WI38 (cell line): ENCODE measurements at regions not wholly inside any gene's neighbourhood (a gene's known extent, or its start where the extent isn't known, plus 50 kb on each side); places are given as distances from the start of the nearest gene placed in this dataset.

ENCODE experiments used
- H3K4me3 ChIP-seq: 2 replicates; pipeline ENCODE4 v1.5.1; 2011; ENCODE audit warnings: low read depth, mild to moderate bottlenecking, control low read depth, low read length
- CTCF ChIP-seq: IDR thresholded peaks from 2 replicates; pipeline ENCODE4 v1.5.1; 2012; ENCODE audit warnings: low read depth, mild to moderate bottlenecking, control low read depth, low read length

- no peak overlapping the region for H3K4me3 ChIP-seq
- TF ChIP-seq CTCF = no peak
These were observed 145.7 kb upstream of the NUDT6 start for GRCh38 chr4:123068081-123068480.

GRCh38 chr4:123072060-123072459 lies 149.7 kb upstream of the NUDT6 start:
- no peak overlapping the region for H3K4me3 ChIP-seq
- no peak for TF ChIP-seq CTCF

GRCh38 chr4:123073650-123074049 lies 151.3 kb upstream of the NUDT6 start:
- no peak overlapping the region for H3K4me3 ChIP-seq
- TF ChIP-seq CTCF = no peak

GRCh38 chr4:123077330-123077729 lies 154.9 kb upstream of the NUDT6 start:
- no peak for TF ChIP-seq CTCF
- H3K4me3 ChIP-seq = no peak overlapping the region

GRCh38 chr4:123081971-123082370 lies 159.6 kb upstream of the NUDT6 start:
- H3K4me3 ChIP-seq = no peak overlapping the region
- no peak for TF ChIP-seq CTCF

GRCh38 chr4:123083646-123084045 lies 161.2 kb upstream of the NUDT6 start:
- no peak for TF ChIP-seq CTCF
- no peak overlapping the region for H3K4me3 ChIP-seq

GRCh38 chr4:123088501-123088900 lies 166.1 kb upstream of the NUDT6 start:
- no peak for TF ChIP-seq CTCF

GRCh38 chr4:123090886-123091285 lies 168.5 kb upstream of the NUDT6 start:
- TF ChIP-seq CTCF = no peak
- H3K4me3 ChIP-seq = no peak overlapping the region

More at GRCh38 chr4:123088501-123088900, 166.1 kb upstream of the NUDT6 start:
- no peak overlapping the region for H3K4me3 ChIP-seq
